ENCODE measurements at regions not wholly inside any gene's neighbourhood (a gene's known extent, or its start where the extent isn't known, plus 50 kb on each side); places are given as distances from the start of the nearest gene placed in this dataset.

GRCh38 chr7:32299133-32299702 is 191.0 kb downstream of the LSM5 start:
- POLR2A ChIA-PET = no interaction called here
- no peak for DNase-seq (ENCODE audit: low read depth, low spot score)
- H3K4me3 ChIP-seq (ENCODE audit: low read depth, low read length) = no peak overlapping the region; the same call in 1 of the 2 replicates
- H3K9me3 ChIP-seq (ENCODE audit: control insufficient read depth, insufficient read depth, low read length) = peaks cover 8% of the 10 kb centered on the region
- CTCF ChIA-PET = no interaction called here
- H3K27me3 ChIP-seq (ENCODE audit: control insufficient read depth, insufficient read depth, low read length) = peaks cover 8% of the 10 kb centered on the region
- H3K27ac ChIP-seq (ENCODE audit: low read depth, low read length) = no peak overlapping the region
- no peak for TF ChIP-seq CTCF (IDR thresholded peaks at IDR 0.05; ENCODE audit: low read depth, low read length)

GRCh38 chr7:32298408-32299132 is 191.6 kb downstream of the LSM5 start:
- DNase-seq (ENCODE audit: low read depth, low spot score) = no peak
- no peak for TF ChIP-seq CTCF (IDR thresholded peaks at IDR 0.05; ENCODE audit: low read depth, low read length)
- no peak overlapping the region for H3K27ac ChIP-seq (ENCODE audit: low read depth, low read length)
- no peak overlapping the region; the same call in 1 of the 2 replicates for H3K4me3 ChIP-seq (ENCODE audit: low read depth, low read length)
- POLR2A ChIA-PET = no interaction called here
- H3K9me3 ChIP-seq (ENCODE audit: control insufficient read depth, insufficient read depth, low read length) = peaks cover 13% of the 10 kb centered on the region
- CTCF ChIA-PET = no interaction called here
- H3K27me3 ChIP-seq (ENCODE audit: control insufficient read depth, insufficient read depth, low read length) = peaks cover 8% of the 10 kb centered on the region

GRCh38 chr7:32293833-32294232 is 196.3 kb downstream of the LSM5 start:
- peaks cover 3% of the 10 kb centered on the region for H3K27me3 ChIP-seq (ENCODE audit: control insufficient read depth, insufficient read depth, low read length)
- no peak overlapping the region for H3K27ac ChIP-seq (ENCODE audit: low read depth, low read length)
- no peak for TF ChIP-seq CTCF (IDR thresholded peaks at IDR 0.05; ENCODE audit: low read depth, low read length)
- CTCF ChIA-PET = interaction anchor here (0.5 to 1.2 kb wide), 2 partner anchors 83 to 1159 kb away, joined by 3 to 5 read pairs; no protein-coding TSS in a partner anchor
- DNase-seq (ENCODE audit: low read depth, low spot score) = no peak
- no peak overlapping the region for H3K4me3 ChIP-seq (ENCODE audit: low read depth, low read length)
- peaks cover 22% of the 10 kb centered on the region for H3K9me3 ChIP-seq (ENCODE audit: control insufficient read depth, insufficient read depth, low read length)
- POLR2A ChIA-PET = no interaction called here

- Histone ChIP-seq H3K27ac (ENCODE audit: low read depth, low read length) (no peak overlapping the region), H3K27me3 (ENCODE audit: control insufficient read depth, insufficient read depth, low read length) (no peaks in the 10 kb centered on the region), H3K4me3 (ENCODE audit: low read depth, low read length) (no peak overlapping the region), H3K9me3 (ENCODE audit: control insufficient read depth, insufficient read depth, low read length) (peaks cover 16% of the 10 kb centered on the region)
- no peak for DNase-seq (ENCODE audit: low read depth, low spot score)
- no peak for TF ChIP-seq CTCF (IDR thresholded peaks at IDR 0.05; ENCODE audit: low read depth, low read length)
- ChIA-PET POLR2A (no interaction called here), CTCF (no interaction called here)
These were observed 200.3 kb downstream of the LSM5 start for GRCh38 chr7:32289651-32290414.

- ChIA-PET CTCF (no interaction called here), POLR2A (no interaction called here)
- no peaks in the 10 kb centered on the region for H3K27me3 ChIP-seq (ENCODE audit: control insufficient read depth, insufficient read depth, low read length)
These were observed 204.5 kb downstream of the LSM5 start for GRCh38 chr7:32285698-32286097.

More at GRCh38 chr7:32285698-32286097, 204.5 kb downstream of the LSM5 start:
- Histone ChIP-seq H3K4me3 (ENCODE audit: low read depth, low read length) (no peak overlapping the region), H3K27ac (ENCODE audit: low read depth, low read length) (no peak overlapping the region), H3K9me3 (ENCODE audit: control insufficient read depth, insufficient read depth, low read length) (peaks cover 7% of the 10 kb centered on the region)
- no peak for DNase-seq (ENCODE audit: low read depth, low spot score)
- no peak for TF ChIP-seq CTCF (IDR thresholded peaks at IDR 0.05; ENCODE audit: low read depth, low read length)
